HUES6 (cell line): ENCODE measurements at regions not wholly inside any gene's neighbourhood (a gene's known extent, or its start where the extent isn't known, plus 50 kb on each side); places are given as distances from the start of the nearest gene placed in this dataset.

Source experiments
- H3K27ac ChIP-seq: 2 replicates; pipeline ENCODE4 v1.7.0; 2013; ENCODE audit warnings: low read depth, mild to moderate bottlenecking, low read length, inconsistent platforms
- H3K27me3 ChIP-seq: 2 replicates; pipeline ENCODE4 v1.6.1; 2013; ENCODE audit warnings: low read length; ENCODE audit not compliant: control insufficient read depth, insufficient read depth
- H3K36me3 ChIP-seq: 2 replicates; pipeline ENCODE4 v1.6.1; 2013; ENCODE audit warnings: low read length; ENCODE audit not compliant: control insufficient read depth, insufficient read depth
- H3K4me1 ChIP-seq: 2 replicates; pipeline ENCODE4 v1.6.1; 2013; ENCODE audit warnings: low read length; ENCODE audit not compliant: control insufficient read depth, insufficient read depth
- H3K4me3 ChIP-seq: 2 replicates; pipeline ENCODE4 v1.5.1; 2013; ENCODE audit warnings: low read depth, low read length
- H3K9ac ChIP-seq: one replicate; pipeline ENCODE4 v1.6.1; 2013; ENCODE audit warnings: mild to moderate bottlenecking, low read length
- H3K9me3 ChIP-seq: 2 replicates; pipeline ENCODE4 v1.6.1; 2013; ENCODE audit warnings: low read depth, low read length; ENCODE audit not compliant: control insufficient read depth, insufficient read depth

- Histone ChIP-seq H3K27me3 (no peaks in the 10 kb centered on the region), H3K27ac (no peak overlapping the region), H3K9ac (no peak overlapping the region), H3K9me3 (no peaks in the 10 kb centered on the region), H3K4me1 (no peaks in the 10 kb centered on the region), H3K36me3 (no peaks in the 10 kb centered on the region), H3K4me3 (no peak overlapping the region)
Observed at GRCh38 chr2:196391149-196391479, 219.7 kb upstream of the STK17B start.

- Histone ChIP-seq H3K9ac (no peak overlapping the region), H3K27ac (no peak overlapping the region), H3K4me1 (peaks cover 6% of the 10 kb centered on the region; the same call in 1 of the 2 replicates), H3K27me3 (no peaks in the 10 kb centered on the region), H3K4me3 (no peak overlapping the region), H3K9me3 (no peaks in the 10 kb centered on the region), H3K36me3 (no peaks in the 10 kb centered on the region)
Observed at GRCh38 chr2:196399096-196399495, 227.7 kb upstream of the STK17B start.

GRCh38 chr2:196399722-196400691 lies 228.6 kb upstream of the STK17B start:
- no peak overlapping the region for H3K27ac ChIP-seq
- no peaks in the 10 kb centered on the region for H3K36me3 ChIP-seq
- no peaks in the 10 kb centered on the region for H3K9me3 ChIP-seq
- peaks cover 6% of the 10 kb centered on the region; the same call in 1 of the 2 replicates for H3K4me1 ChIP-seq
- no peak overlapping the region for H3K9ac ChIP-seq
- H3K27me3 ChIP-seq = no peaks in the 10 kb centered on the region
- no peak overlapping the region for H3K4me3 ChIP-seq

GRCh38 chr2:196403471-196403870 lies 232.1 kb upstream of the STK17B start:
- no peaks in the 10 kb centered on the region for H3K36me3 ChIP-seq
- H3K9ac ChIP-seq = no peak overlapping the region
- no peaks in the 10 kb centered on the region for H3K9me3 ChIP-seq
- no peak overlapping the region for H3K27ac ChIP-seq
- no peaks in the 10 kb centered on the region for H3K27me3 ChIP-seq
- H3K4me1 ChIP-seq = peaks cover 6% of the 10 kb centered on the region; the same call in 1 of the 2 replicates
- H3K4me3 ChIP-seq = no peak overlapping the region

- H3K27me3 ChIP-seq = no peaks in the 10 kb centered on the region
- H3K9me3 ChIP-seq = no peaks in the 10 kb centered on the region
- H3K4me3 ChIP-seq = no peak overlapping the region
- H3K27ac ChIP-seq = no peak overlapping the region
- no peak overlapping the region for H3K9ac ChIP-seq
- H3K4me1 ChIP-seq = peaks cover 4% of the 10 kb centered on the region; the same call in 1 of the 2 replicates
- no peaks in the 10 kb centered on the region for H3K36me3 ChIP-seq
Observed at GRCh38 chr2:196404276-196404675, 232.9 kb upstream of the STK17B start.

GRCh38 chr2:196407675-196408264 lies 231.7 kb upstream of the CCDC150 start:
- Histone ChIP-seq H3K4me1 (no peaks in the 10 kb centered on the region), H3K36me3 (no peaks in the 10 kb centered on the region), H3K9me3 (no peaks in the 10 kb centered on the region), H3K9ac (no peak overlapping the region), H3K27me3 (no peaks in the 10 kb centered on the region), H3K27ac (no peak overlapping the region), H3K4me3 (no peak overlapping the region)

- no peak overlapping the region for H3K27ac ChIP-seq
- no peaks in the 10 kb centered on the region for H3K9me3 ChIP-seq
- no peaks in the 10 kb centered on the region for H3K27me3 ChIP-seq
- H3K4me1 ChIP-seq = no peaks in the 10 kb centered on the region
- H3K36me3 ChIP-seq = no peaks in the 10 kb centered on the region
- H3K9ac ChIP-seq = no peak overlapping the region
- H3K4me3 ChIP-seq = no peak overlapping the region
Observed at GRCh38 chr2:196409376-196409775, 230.1 kb upstream of the CCDC150 start.

- Histone ChIP-seq H3K4me3 (no peak overlapping the region), H3K27me3 (no peaks in the 10 kb centered on the region), H3K9ac (no peak overlapping the region), H3K4me1 (no peaks in the 10 kb centered on the region), H3K27ac (no peak overlapping the region), H3K36me3 (no peaks in the 10 kb centered on the region), H3K9me3 (no peaks in the 10 kb centered on the region)
Observed at GRCh38 chr2:196410008-196410407, 229.5 kb upstream of the CCDC150 start.

- Histone ChIP-seq H3K9ac (no peak overlapping the region), H3K4me1 (no peaks in the 10 kb centered on the region), H3K4me3 (no peak overlapping the region), H3K9me3 (no peaks in the 10 kb centered on the region), H3K36me3 (no peaks in the 10 kb centered on the region), H3K27ac (no peak overlapping the region), H3K27me3 (no peaks in the 10 kb centered on the region)
Observed at GRCh38 chr2:196413821-196414274, 225.7 kb upstream of the CCDC150 start.

- no peaks in the 10 kb centered on the region for H3K36me3 ChIP-seq
- no peak overlapping the region for H3K4me3 ChIP-seq
- no peak overlapping the region for H3K27ac ChIP-seq
- H3K4me1 ChIP-seq = no peaks in the 10 kb centered on the region
- no peaks in the 10 kb centered on the region for H3K27me3 ChIP-seq
- H3K9ac ChIP-seq = no peak overlapping the region
- H3K9me3 ChIP-seq = no peaks in the 10 kb centered on the region
Observed at GRCh38 chr2:196415384-196415783, 224.1 kb upstream of the CCDC150 start.

- H3K9ac ChIP-seq = no peak overlapping the region
- no peak overlapping the region for H3K4me3 ChIP-seq
- H3K27ac ChIP-seq = no peak overlapping the region
- no peaks in the 10 kb centered on the region for H3K9me3 ChIP-seq
- no peaks in the 10 kb centered on the region for H3K36me3 ChIP-seq
- no peaks in the 10 kb centered on the region for H3K4me1 ChIP-seq
- no peaks in the 10 kb centered on the region for H3K27me3 ChIP-seq
Observed at GRCh38 chr2:196420143-196420542, 219.4 kb upstream of the CCDC150 start.
